ENCODE measurements at regions not wholly inside any gene's neighbourhood (a gene's known extent, or its start where the extent isn't known, plus 50 kb on each side); places are given as distances from the start of the nearest gene placed in this dataset.

DNA sequence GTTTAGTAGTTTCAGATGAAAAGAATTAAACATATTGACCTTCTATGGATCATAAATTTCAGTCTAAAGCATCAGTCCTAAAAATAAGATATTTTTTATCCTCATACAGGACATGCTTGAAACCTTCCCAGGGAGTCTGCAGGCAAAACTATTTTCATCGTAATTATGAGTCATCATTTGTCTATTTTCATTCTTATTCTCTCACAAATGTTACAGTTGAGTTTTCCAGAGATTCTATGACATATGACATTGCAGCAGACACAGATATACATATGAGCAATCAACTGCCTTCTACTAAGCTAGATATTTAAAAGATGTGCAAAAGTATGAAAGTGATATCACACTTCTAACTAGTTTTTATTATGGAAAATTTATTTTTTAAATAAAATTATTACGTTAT is 398.0 kb downstream of the MAGEB5 start:
- no peak for TF ChIP-seq POLR2AphosphoS5 (IDR thresholded peaks at IDR 0.05)
- TF ChIP-seq, protein P1, sequence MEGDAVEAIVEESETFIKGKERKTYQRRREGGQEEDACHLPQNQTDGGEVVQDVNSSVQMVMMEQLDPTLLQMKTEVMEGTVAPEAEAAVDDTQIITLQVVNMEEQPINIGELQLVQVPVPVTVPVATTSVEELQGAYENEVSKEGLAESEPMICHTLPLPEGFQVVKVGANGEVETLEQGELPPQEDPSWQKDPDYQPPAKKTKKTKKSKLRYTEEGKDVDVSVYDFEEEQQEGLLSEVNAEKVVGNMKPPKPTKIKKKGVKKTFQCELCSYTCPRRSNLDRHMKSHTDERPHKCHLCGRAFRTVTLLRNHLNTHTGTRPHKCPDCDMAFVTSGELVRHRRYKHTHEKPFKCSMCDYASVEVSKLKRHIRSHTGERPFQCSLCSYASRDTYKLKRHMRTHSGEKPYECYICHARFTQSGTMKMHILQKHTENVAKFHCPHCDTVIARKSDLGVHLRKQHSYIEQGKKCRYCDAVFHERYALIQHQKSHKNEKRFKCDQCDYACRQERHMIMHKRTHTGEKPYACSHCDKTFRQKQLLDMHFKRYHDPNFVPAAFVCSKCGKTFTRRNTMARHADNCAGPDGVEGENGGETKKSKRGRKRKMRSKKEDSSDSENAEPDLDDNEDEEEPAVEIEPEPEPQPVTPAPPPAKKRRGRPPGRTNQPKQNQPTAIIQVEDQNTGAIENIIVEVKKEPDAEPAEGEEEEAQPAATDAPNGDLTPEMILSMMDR (IDR thresholded peaks at IDR 0.05), result no peak

Data from transverse colon (tissue), 4 donors.